GM11168 (cell line): ENCODE measurements at regions not wholly inside any gene's neighbourhood (a gene's known extent, or its start where the extent isn't known, plus 50 kb on each side); places are given as distances from the start of the nearest gene placed in this dataset.

Experiments
- in situ Hi-C: fragments of 300-500 bp; cut with MboI; formaldehyde crosslinking; loops from one replicate; pipeline ENCODE4 v1.12.0; 2022; ENCODE audit warnings: low sequenced_read_pairs; ENCODE audit not compliant: unreplicated experiment

- in situ Hi-C loops, result no loop called here
Measured at GRCh38 chr2:145059914-145060313, 540.0 kb upstream of the ZEB2 start.

GRCh38 chr2:145059343-145059742 is 539.4 kb upstream of the ZEB2 start:
- in situ Hi-C loops, result no loop called here

- in situ Hi-C loops, result no loop called here
Measured at GRCh38 chr2:145058457-145058856, 538.5 kb upstream of the ZEB2 start.

- in situ Hi-C loops, result no loop called here
Measured at GRCh38 chr2:145055651-145056050, 535.7 kb upstream of the ZEB2 start.

- in situ Hi-C loops, result no loop called here
Measured at GRCh38 chr2:145050134-145050533, 530.2 kb upstream of the ZEB2 start.

GRCh38 chr2:145049475-145049874 is 529.6 kb upstream of the ZEB2 start:
- in situ Hi-C loops, result no loop called here

GRCh38 chr2:145047554-145047953 is 527.6 kb upstream of the ZEB2 start:
- in situ Hi-C loops, result no loop called here

- in situ Hi-C loops, result no loop called here
Measured at GRCh38 chr2:145044491-145044890, 524.6 kb upstream of the ZEB2 start.

- in situ Hi-C loops, result no loop called here
Measured at GRCh38 chr2:145043399-145043834, 523.5 kb upstream of the ZEB2 start.

GRCh38 chr2:145041706-145042105 is 521.8 kb upstream of the ZEB2 start:
- in situ Hi-C loops, result no loop called here

- in situ Hi-C loops, result no loop called here
Measured at GRCh38 chr2:145040433-145040832, 520.5 kb upstream of the ZEB2 start.

- in situ Hi-C loops, result no loop called here
Measured at GRCh38 chr2:145038041-145038525, 518.2 kb upstream of the ZEB2 start.

GRCh38 chr2:145036421-145037011 is 516.6 kb upstream of the ZEB2 start:
- in situ Hi-C loops, result no loop called here

GRCh38 chr2:145034511-145034910 is 514.6 kb upstream of the ZEB2 start:
- in situ Hi-C loops, result no loop called here

GRCh38 chr2:145033438-145033837 is 513.5 kb upstream of the ZEB2 start:
- in situ Hi-C loops, result no loop called here

GRCh38 chr2:145032791-145033190 is 512.9 kb upstream of the ZEB2 start:
- in situ Hi-C loops, result no loop called here

- in situ Hi-C loops, result no loop called here
Measured at GRCh38 chr2:145029873-145030272, 510.0 kb upstream of the ZEB2 start.

GRCh38 chr2:145029081-145029480 is 509.2 kb upstream of the ZEB2 start:
- in situ Hi-C loops, result no loop called here

- in situ Hi-C loops, result no loop called here
Measured at GRCh38 chr2:145028101-145028920, 508.4 kb upstream of the ZEB2 start.

GRCh38 chr2:145026456-145027455 is 506.8 kb upstream of the ZEB2 start:
- in situ Hi-C loops, result no loop called here
